ENCODE measurements at regions not wholly inside any gene's neighbourhood (a gene's known extent, or its start where the extent isn't known, plus 50 kb on each side); places are given as distances from the start of the nearest gene placed in this dataset.
"Not testable (repeated sequence)": the region's sequence is repeated elsewhere in the genome, so short reads cannot be mapped to it uniquely, and the experiment has no call there.

- no peak overlapping the region for H3K4me3 Mint-ChIP-seq
Measured at GRCh38 chr2:144776766-144777165, 256.8 kb upstream of the ZEB2 start.

GRCh38 chr2:144774809-144775208, 254.9 kb upstream of the ZEB2 start:
- Mint-ChIP-seq H3K27ac (no peak overlapping the region), H3K4me1 (ENCODE audit: low read depth) (no peaks in the 10 kb centered on the region), H3K9me3 (no peaks in the 10 kb centered on the region), H3K27me3 (peaks cover 2% of the 10 kb centered on the region), H3K4me3 (no peak overlapping the region), H3K36me3 (no peaks in the 10 kb centered on the region)
- no peak for DNase-seq
- POLR2A ChIA-PET = no interaction called here
- intact Hi-C loops (cut with micrococcal nuclease) = no loop called here
- CTCF ChIA-PET = no interaction called here

More at GRCh38 chr2:144776766-144777165, 256.8 kb upstream of the ZEB2 start:
- H3K27ac Mint-ChIP-seq = no peak overlapping the region
- H3K4me1 Mint-ChIP-seq (ENCODE audit: low read depth) = no peaks in the 10 kb centered on the region
- no peaks in the 10 kb centered on the region for H3K36me3 Mint-ChIP-seq
- intact Hi-C loops (cut with micrococcal nuclease) = no loop called here
- ChIA-PET CTCF (no interaction called here), POLR2A (no interaction called here)
- DNase-seq = no peak
- H3K9me3 Mint-ChIP-seq = no peaks in the 10 kb centered on the region
- no peaks in the 10 kb centered on the region for H3K27me3 Mint-ChIP-seq

GRCh38 chr2:144771348-144771747, 251.4 kb upstream of the ZEB2 start:
- H3K27ac Mint-ChIP-seq = no peak overlapping the region
- POLR2A ChIA-PET = no interaction called here
- no peaks in the 10 kb centered on the region for H3K4me1 Mint-ChIP-seq (ENCODE audit: low read depth)
- H3K9me3 Mint-ChIP-seq = no peaks in the 10 kb centered on the region
- CTCF ChIA-PET = no interaction called here
- H3K36me3 Mint-ChIP-seq = no peaks in the 10 kb centered on the region
- H3K4me3 Mint-ChIP-seq = no peak overlapping the region
- DNase-seq = no peak
- intact Hi-C loops (cut with micrococcal nuclease) = no loop called here
- peaks cover 8% of the 10 kb centered on the region for H3K27me3 Mint-ChIP-seq

- CTCF ChIA-PET = no interaction called here
- peaks cover 8% of the 10 kb centered on the region for H3K27me3 Mint-ChIP-seq
- H3K4me1 Mint-ChIP-seq (ENCODE audit: low read depth) = no peaks in the 10 kb centered on the region
- POLR2A ChIA-PET = no interaction called here
- H3K9me3 Mint-ChIP-seq = no peaks in the 10 kb centered on the region
- H3K27ac Mint-ChIP-seq = no peak overlapping the region
- H3K36me3 Mint-ChIP-seq = no peaks in the 10 kb centered on the region
- no peak overlapping the region for H3K4me3 Mint-ChIP-seq
- DNase-seq = no peak
- intact Hi-C loops (cut with micrococcal nuclease) = no loop called here
Measured at GRCh38 chr2:144770616-144771230, 250.8 kb upstream of the ZEB2 start.

- H3K27ac Mint-ChIP-seq; DNase-seq; H3K4me3 Mint-ChIP-seq; intact Hi-C loops (cut with micrococcal nuclease); H3K27me3 Mint-ChIP-seq; H3K36me3 Mint-ChIP-seq; H3K4me1 Mint-ChIP-seq (ENCODE audit: low read depth); CTCF ChIA-PET; POLR2A ChIA-PET; H3K9me3 Mint-ChIP-seq: not testable (repeated sequence)
Measured at GRCh38 chr2:144760939-144761338, 241.0 kb upstream of the ZEB2 start.

- H3K4me3 Mint-ChIP-seq = no peak overlapping the region
- no peaks in the 10 kb centered on the region for H3K9me3 Mint-ChIP-seq
- no peak for DNase-seq
- intact Hi-C loops (cut with micrococcal nuclease) = no loop called here
- H3K4me1 Mint-ChIP-seq (ENCODE audit: low read depth) = no peaks in the 10 kb centered on the region
- H3K27me3 Mint-ChIP-seq = peaks cover under 1% of the 10 kb centered on the region
- POLR2A ChIA-PET = no interaction called here
- CTCF ChIA-PET = no interaction called here
- no peak overlapping the region for H3K27ac Mint-ChIP-seq
- H3K36me3 Mint-ChIP-seq = no peaks in the 10 kb centered on the region
Measured at GRCh38 chr2:144759746-144760145, 239.8 kb upstream of the ZEB2 start.

GRCh38 chr2:144758196-144758595, 238.3 kb upstream of the ZEB2 start:
- H3K27me3 Mint-ChIP-seq; H3K36me3 Mint-ChIP-seq; DNase-seq; H3K4me3 Mint-ChIP-seq; H3K27ac Mint-ChIP-seq; H3K9me3 Mint-ChIP-seq; CTCF ChIA-PET; H3K4me1 Mint-ChIP-seq (ENCODE audit: low read depth); POLR2A ChIA-PET; intact Hi-C loops (cut with micrococcal nuclease): not testable (repeated sequence)

- DNase-seq = no peak
- Mint-ChIP-seq H3K27me3 (peaks cover 2% of the 10 kb centered on the region), H3K4me1 (ENCODE audit: low read depth) (no peaks in the 10 kb centered on the region), H3K9me3 (peaks cover 19% of the 10 kb centered on the region), H3K36me3 (no peaks in the 10 kb centered on the region), H3K4me3 (no peak overlapping the region), H3K27ac (no peak overlapping the region)
- POLR2A ChIA-PET = no interaction called here
- intact Hi-C loops (cut with micrococcal nuclease) = no loop called here
- CTCF ChIA-PET = no interaction called here
Measured at GRCh38 chr2:144753416-144753815, 233.5 kb upstream of the ZEB2 start.

GRCh38 chr2:144751142-144751905, 231.4 kb upstream of the ZEB2 start:
- no peak overlapping the region for H3K4me3 Mint-ChIP-seq
- no peak overlapping the region for H3K27ac Mint-ChIP-seq
- peaks cover 37% of the 10 kb centered on the region for H3K9me3 Mint-ChIP-seq
- ChIA-PET CTCF (no interaction called here), POLR2A (no interaction called here)
- DNase-seq = no peak
- H3K36me3 Mint-ChIP-seq = peaks cover 8% of the 10 kb centered on the region
- peaks cover 2% of the 10 kb centered on the region for H3K27me3 Mint-ChIP-seq
- intact Hi-C loops (cut with micrococcal nuclease) = no loop called here
- H3K4me1 Mint-ChIP-seq (ENCODE audit: low read depth) = no peaks in the 10 kb centered on the region

- Mint-ChIP-seq H3K4me3 (no peak overlapping the region), H3K36me3 (peaks cover 8% of the 10 kb centered on the region), H3K4me1 (ENCODE audit: low read depth) (no peaks in the 10 kb centered on the region), H3K9me3 (peaks cover 37% of the 10 kb centered on the region), H3K27me3 (no peaks in the 10 kb centered on the region), H3K27ac (no peak overlapping the region)
- intact Hi-C loops (cut with micrococcal nuclease) = no loop called here
- ChIA-PET CTCF (no interaction called here), POLR2A (no interaction called here)
- no peak for DNase-seq
Measured at GRCh38 chr2:144749188-144749587, 229.3 kb upstream of the ZEB2 start.

- no peaks in the 10 kb centered on the region for H3K4me1 Mint-ChIP-seq (ENCODE audit: low read depth)
- peaks cover 8% of the 10 kb centered on the region for H3K36me3 Mint-ChIP-seq
- DNase-seq = no peak
- H3K9me3 Mint-ChIP-seq = peaks cover 37% of the 10 kb centered on the region
- ChIA-PET POLR2A (no interaction called here), CTCF (no interaction called here)
- H3K4me3 Mint-ChIP-seq = no peak overlapping the region
- no peaks in the 10 kb centered on the region for H3K27me3 Mint-ChIP-seq
- intact Hi-C loops (cut with micrococcal nuclease) = no loop called here
- no peak overlapping the region for H3K27ac Mint-ChIP-seq
Measured at GRCh38 chr2:144748443-144748842, 228.5 kb upstream of the ZEB2 start.

- CTCF ChIA-PET = no interaction called here
- intact Hi-C loops (cut with micrococcal nuclease) = no loop called here
- Mint-ChIP-seq H3K4me1 (ENCODE audit: low read depth) (no peaks in the 10 kb centered on the region), H3K9me3 (peaks cover 37% of the 10 kb centered on the region), H3K27me3 (no peaks in the 10 kb centered on the region), H3K36me3 (peaks cover 8% of the 10 kb centered on the region), H3K27ac (no peak overlapping the region), H3K4me3 (no peak overlapping the region)
- no peak for DNase-seq
- POLR2A ChIA-PET = no interaction called here
Measured at GRCh38 chr2:144747571-144747970, 227.7 kb upstream of the ZEB2 start.

- ChIA-PET POLR2A (no interaction called here), CTCF (no interaction called here)
- Mint-ChIP-seq H3K27me3 (peaks cover 4% of the 10 kb centered on the region), H3K9me3 (peaks cover 26% of the 10 kb centered on the region), H3K27ac (no peak overlapping the region), H3K4me1 (ENCODE audit: low read depth) (no peaks in the 10 kb centered on the region), H3K36me3 (peaks cover 10% of the 10 kb centered on the region), H3K4me3 (no peak overlapping the region)
- intact Hi-C loops (cut with micrococcal nuclease) = no loop called here
- DNase-seq = no peak
Measured at GRCh38 chr2:144745424-144745823, 225.5 kb upstream of the ZEB2 start.
